ENCODE measurements at regions not wholly inside any gene's neighbourhood (a gene's known extent, or its start where the extent isn't known, plus 50 kb on each side); places are given as distances from the start of the nearest gene placed in this dataset.

- Histone ChIP-seq H2AFZ (ENCODE audit: low read length) (no peak overlapping the region), H3K27ac (ENCODE audit: insufficient read depth, low read length) (no peak overlapping the region), H3K9me3 (ENCODE audit: control insufficient read depth, insufficient read depth, low read depth, low read length) (no peaks in the 10 kb centered on the region), H4K20me1 (ENCODE audit: control insufficient read depth, extremely low read depth, insufficient read depth, low read length) (no peaks in the 10 kb centered on the region), H3K4me2 (ENCODE audit: extremely low read depth, insufficient read depth, low read length) (no peak overlapping the region), H3K27me3 (ENCODE audit: control insufficient read depth, insufficient read depth, low read length) (no peaks in the 10 kb centered on the region), H3K79me2 (ENCODE audit: control insufficient read depth, insufficient read depth, low read length) (no peaks in the 10 kb centered on the region), H3K36me3 (ENCODE audit: control insufficient read depth, insufficient read depth, low read length) (no peaks in the 10 kb centered on the region), H3K9ac (ENCODE audit: insufficient read depth, low read length) (no peak overlapping the region), H3K4me3 (replicated peaks in 1 of 4; ENCODE audit: control extremely low read depth in 1 of 4, insufficient read depth in 1 of 4, low read depth in 3 of 4, low read length in 4 of 4) (no peak overlapping the region), H3K4me1 (ENCODE audit: control insufficient read depth, extremely low read depth, insufficient read depth, low read length) (no peaks in the 10 kb centered on the region)
- TF ChIP-seq CTCF (conservative IDR thresholded peaks at IDR 0.05 in 1 of 2, IDR thresholded peaks at IDR 0.05 in 1 of 2; ENCODE audit: low read depth in 1 of 2, low read length in 2 of 2) (no peak), EZH2 (IDR thresholded peaks at IDR 0.05; ENCODE audit: low read length, missing control alignments) (no peak)
- peak in 1 of 2 donors; percentile 8 for DNase-seq (ENCODE audit: low read depth in 2 of 2)
These were observed 970.9 kb upstream of the LRRN3 start for GRCh38 chr7:110119883-110120581.

GRCh38 chr7:110129159-110129558 lies 961.8 kb upstream of the LRRN3 start:
- H2AFZ ChIP-seq (ENCODE audit: low read length) = no peak overlapping the region
- H4K20me1 ChIP-seq (ENCODE audit: control insufficient read depth, extremely low read depth, insufficient read depth, low read length) = no peaks in the 10 kb centered on the region
- H3K27ac ChIP-seq (ENCODE audit: insufficient read depth, low read length) = no peak overlapping the region
- no peak overlapping the region for H3K9ac ChIP-seq (ENCODE audit: insufficient read depth, low read length)
- H3K4me3 ChIP-seq (replicated peaks in 1 of 4; ENCODE audit: control extremely low read depth in 1 of 4, insufficient read depth in 1 of 4, low read depth in 3 of 4, low read length in 4 of 4) = no peak overlapping the region
- TF ChIP-seq CTCF (conservative IDR thresholded peaks at IDR 0.05 in 1 of 2, IDR thresholded peaks at IDR 0.05 in 1 of 2; ENCODE audit: low read depth in 1 of 2, low read length in 2 of 2) = no peak
- no peak for TF ChIP-seq EZH2 (IDR thresholded peaks at IDR 0.05; ENCODE audit: low read length, missing control alignments)
- H3K79me2 ChIP-seq (ENCODE audit: control insufficient read depth, insufficient read depth, low read length) = no peaks in the 10 kb centered on the region
- no peaks in the 10 kb centered on the region for H3K9me3 ChIP-seq (ENCODE audit: control insufficient read depth, insufficient read depth, low read depth, low read length)
- H3K27me3 ChIP-seq (ENCODE audit: control insufficient read depth, insufficient read depth, low read length) = no peaks in the 10 kb centered on the region
- no peak overlapping the region for H3K4me2 ChIP-seq (ENCODE audit: extremely low read depth, insufficient read depth, low read length)
- H3K4me1 ChIP-seq (ENCODE audit: control insufficient read depth, extremely low read depth, insufficient read depth, low read length) = no peaks in the 10 kb centered on the region
- no peak for DNase-seq (ENCODE audit: low read depth in 2 of 2)
- no peaks in the 10 kb centered on the region for H3K36me3 ChIP-seq (ENCODE audit: control insufficient read depth, insufficient read depth, low read length)

GRCh38 chr7:110130669-110131068 lies 960.3 kb upstream of the LRRN3 start:
- no peak overlapping the region for H3K4me3 ChIP-seq (replicated peaks in 1 of 4; ENCODE audit: control extremely low read depth in 1 of 4, insufficient read depth in 1 of 4, low read depth in 3 of 4, low read length in 4 of 4)
- no peaks in the 10 kb centered on the region for H3K4me1 ChIP-seq (ENCODE audit: control insufficient read depth, extremely low read depth, insufficient read depth, low read length)
- H2AFZ ChIP-seq (ENCODE audit: low read length) = no peak overlapping the region
- DNase-seq (ENCODE audit: low read depth in 2 of 2) = peak in 1 of 2 donors; percentile 20
- H4K20me1 ChIP-seq (ENCODE audit: control insufficient read depth, extremely low read depth, insufficient read depth, low read length) = no peaks in the 10 kb centered on the region
- no peaks in the 10 kb centered on the region for H3K36me3 ChIP-seq (ENCODE audit: control insufficient read depth, insufficient read depth, low read length)
- no peaks in the 10 kb centered on the region for H3K79me2 ChIP-seq (ENCODE audit: control insufficient read depth, insufficient read depth, low read length)
- no peak overlapping the region for H3K4me2 ChIP-seq (ENCODE audit: extremely low read depth, insufficient read depth, low read length)
- no peaks in the 10 kb centered on the region for H3K27me3 ChIP-seq (ENCODE audit: control insufficient read depth, insufficient read depth, low read length)
- no peak overlapping the region for H3K9ac ChIP-seq (ENCODE audit: insufficient read depth, low read length)
- H3K27ac ChIP-seq (ENCODE audit: insufficient read depth, low read length) = no peak overlapping the region
- TF ChIP-seq CTCF (conservative IDR thresholded peaks at IDR 0.05 in 1 of 2, IDR thresholded peaks at IDR 0.05 in 1 of 2; ENCODE audit: low read depth in 1 of 2, low read length in 2 of 2) (peak in 1 of 2 donors; percentile 37), EZH2 (IDR thresholded peaks at IDR 0.05; ENCODE audit: low read length, missing control alignments) (no peak)
- H3K9me3 ChIP-seq (ENCODE audit: control insufficient read depth, insufficient read depth, low read depth, low read length) = no peaks in the 10 kb centered on the region

Measured in fibroblast of lung (primary cell).